ENCODE measurements at regions not wholly inside any gene's neighbourhood (a gene's known extent, or its start where the extent isn't known, plus 50 kb on each side); places are given as distances from the start of the nearest gene placed in this dataset.

GRCh38 chr9:1440256-1440655 lies 390.1 kb downstream of the DMRT2 start:
- TF ChIP-seq CTCF (optimal IDR thresholded peaks at IDR 0.05 in 1 of 3, IDR thresholded peaks at IDR 0.05 in 1 of 3, conservative IDR thresholded peaks at IDR 0.05 in 1 of 3; ENCODE audit: extremely low read depth in 1 of 3, insufficient read depth in 2 of 3, low read length in 3 of 3) (no peak), EZH2 (IDR thresholded peaks at IDR 0.05; ENCODE audit: low read length) (no peak)
